ENCODE measurements at regions not wholly inside any gene's neighbourhood (a gene's known extent, or its start where the extent isn't known, plus 50 kb on each side); places are given as distances from the start of the nearest gene placed in this dataset.

DNA sequence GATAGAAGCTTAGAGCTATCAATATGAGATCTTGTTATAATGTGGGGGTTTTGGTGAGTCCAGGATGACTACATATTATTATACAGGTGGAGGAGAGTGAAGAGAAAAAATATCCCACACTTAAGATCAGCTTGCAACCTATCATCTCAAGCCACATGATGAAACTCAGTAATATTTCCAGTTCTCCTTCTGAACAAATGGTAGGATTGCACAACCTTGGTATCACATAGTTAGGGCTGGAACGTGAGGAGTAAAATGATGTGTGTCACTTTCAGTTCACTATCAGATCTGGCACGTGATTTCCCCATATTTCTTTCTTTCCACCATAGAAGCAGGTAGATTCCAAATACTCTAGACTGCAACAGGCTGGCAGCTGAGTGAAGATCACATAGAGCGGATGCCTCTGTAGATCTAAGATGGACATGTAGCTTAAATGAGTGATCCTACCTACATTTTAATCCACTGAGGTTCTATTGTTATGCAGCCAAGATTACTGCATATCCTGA, 150.6 kb upstream of the ANKRD50 start:
- no peak for TF ChIP-seq CTCF (conservative IDR thresholded peaks at IDR 0.05; ENCODE audit: low read depth, low read length)
- no peak for DNase-seq (ENCODE audit: low read depth)
- no peak overlapping the region for H3K4me3 ChIP-seq (ENCODE audit: low read depth, low read length)

- H3K4me3 ChIP-seq (ENCODE audit: low read depth, low read length), result no peak overlapping the region
- no peak for TF ChIP-seq CTCF (conservative IDR thresholded peaks at IDR 0.05; ENCODE audit: low read depth, low read length)
- no peak for DNase-seq (ENCODE audit: low read depth)
These were observed 149.7 kb upstream of the ANKRD50 start for GRCh38 chr4:124862261-124862660.

- DNase-seq (ENCODE audit: low read depth), result no peak
- no peak for TF ChIP-seq CTCF (conservative IDR thresholded peaks at IDR 0.05; ENCODE audit: low read depth, low read length)
These were observed 149.2 kb upstream of the ANKRD50 start for GRCh38 chr4:124861761-124862160.

DNA sequence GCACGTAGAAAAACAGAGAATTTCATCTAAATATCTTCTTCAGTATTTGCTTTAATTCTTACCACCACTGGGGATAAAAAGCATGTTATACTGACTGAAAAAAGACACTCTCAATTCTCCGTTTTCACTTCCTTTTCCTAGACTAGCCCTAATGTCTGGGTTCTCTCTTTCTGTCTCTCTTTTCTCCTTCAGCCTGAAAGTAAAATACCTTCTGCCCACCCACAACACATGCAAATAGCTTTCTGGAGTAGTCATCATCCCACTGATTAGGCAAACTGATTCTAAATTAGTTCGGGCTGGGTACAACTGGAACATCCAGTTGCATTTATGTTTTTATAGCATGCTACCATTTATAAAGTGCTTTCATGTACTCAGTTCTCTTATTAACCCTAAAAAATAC, 142.4 kb upstream of the ANKRD50 start:
- no peak for TF ChIP-seq CTCF (conservative IDR thresholded peaks at IDR 0.05; ENCODE audit: low read depth, low read length)
- H3K4me3 ChIP-seq (ENCODE audit: low read depth, low read length), result no peak overlapping the region
- no peak for DNase-seq (ENCODE audit: low read depth)

More at GRCh38 chr4:124861761-124862160, 149.2 kb upstream of the ANKRD50 start:
- no peak overlapping the region for H3K4me3 ChIP-seq (ENCODE audit: low read depth, low read length)

- DNase-seq (ENCODE audit: low read depth), result no peak
- no peak overlapping the region for H3K4me3 ChIP-seq (ENCODE audit: low read depth, low read length)
- TF ChIP-seq CTCF (conservative IDR thresholded peaks at IDR 0.05; ENCODE audit: low read depth, low read length), result no peak
These were observed 139.2 kb upstream of the ANKRD50 start for GRCh38 chr4:124851741-124852140.

GRCh38 chr4:124846306-124846705, 133.8 kb upstream of the ANKRD50 start:
- H3K4me3 ChIP-seq (ENCODE audit: low read depth, low read length), result no peak overlapping the region
- TF ChIP-seq CTCF (conservative IDR thresholded peaks at IDR 0.05; ENCODE audit: low read depth, low read length), result no peak
- DNase-seq (ENCODE audit: low read depth), result no peak

- no peak for DNase-seq (ENCODE audit: low read depth)
- no peak for TF ChIP-seq CTCF (conservative IDR thresholded peaks at IDR 0.05; ENCODE audit: low read depth, low read length)
- H3K4me3 ChIP-seq (ENCODE audit: low read depth, low read length), result no peak overlapping the region
These were observed 127.4 kb upstream of the ANKRD50 start for GRCh38 chr4:124839786-124840390.

Measured in epithelial cell of proximal tubule (primary cell).